DMS 273 (cell line): ENCODE measurements at regions not wholly inside any gene's neighbourhood (a gene's known extent, or its start where the extent isn't known, plus 50 kb on each side); places are given as distances from the start of the nearest gene placed in this dataset.
"Not testable (repeated sequence)": the region's sequence is repeated elsewhere in the genome, so short reads cannot be mapped to it uniquely, and the experiment has no call there.

Experiments used
- DNase-seq: peaks from one replicate; lab custom pipeline; 2025; ENCODE audit not compliant: unreplicated experiment; lab: John Stamatoyannopoulos, UW

- DNase-seq = no peak
These were observed 346.1 kb upstream of the SMIM21 start for GRCh38 chr18:75773618-75774017.

GRCh38 chr18:75762758-75763157 is 335.3 kb upstream of the SMIM21 start:
- no peak for DNase-seq

GRCh38 chr18:75760208-75760607 is 332.7 kb upstream of the SMIM21 start:
- no peak for DNase-seq

GRCh38 chr18:75757951-75758350 is 330.4 kb upstream of the SMIM21 start:
- DNase-seq = no peak

- no peak for DNase-seq
These were observed 326.9 kb upstream of the SMIM21 start for GRCh38 chr18:75754433-75754832.

- no peak for DNase-seq
These were observed 326.2 kb upstream of the SMIM21 start for GRCh38 chr18:75753753-75754152.

- no peak for DNase-seq
These were observed 325.3 kb upstream of the SMIM21 start for GRCh38 chr18:75752740-75753263.

GRCh38 chr18:75745147-75745546 is 317.6 kb upstream of the SMIM21 start:
- no peak for DNase-seq

- no peak for DNase-seq
These were observed 315.0 kb upstream of the SMIM21 start for GRCh38 chr18:75742516-75742915.

GRCh38 chr18:75739682-75740081 is 312.2 kb upstream of the SMIM21 start:
- DNase-seq = no peak

GRCh38 chr18:75735291-75735690 is 307.8 kb upstream of the SMIM21 start:
- no peak for DNase-seq

- no peak for DNase-seq
These were observed 302.7 kb upstream of the SMIM21 start for GRCh38 chr18:75730249-75730648.

- DNase-seq = no peak
These were observed 301.1 kb upstream of the SMIM21 start for GRCh38 chr18:75728621-75729020.

- DNase-seq = peak; percentile 55
These were observed 300.0 kb upstream of the SMIM21 start for GRCh38 chr18:75727456-75727855.

- DNase-seq = no peak
These were observed 296.2 kb upstream of the SMIM21 start for GRCh38 chr18:75723521-75724340.

- no peak for DNase-seq
These were observed 287.3 kb upstream of the SMIM21 start for GRCh38 chr18:75714766-75715165.

GRCh38 chr18:75712124-75712867 is 284.8 kb upstream of the SMIM21 start:
- not testable (repeated sequence) for DNase-seq

GRCh38 chr18:75700561-75700960 is 273.1 kb upstream of the SMIM21 start:
- DNase-seq = no peak

- DNase-seq = no peak
These were observed 271.4 kb upstream of the SMIM21 start for GRCh38 chr18:75698861-75699260.

GRCh38 chr18:75697493-75697892 is 270.0 kb upstream of the SMIM21 start:
- no peak for DNase-seq

- no peak for DNase-seq
These were observed 268.9 kb upstream of the SMIM21 start for GRCh38 chr18:75696391-75696790.

- DNase-seq = no peak
These were observed 266.8 kb upstream of the SMIM21 start for GRCh38 chr18:75694292-75694691.
